K562 (cell line): ENCODE measurements at regions not wholly inside any gene's neighbourhood (a gene's known extent, or its start where the extent isn't known, plus 50 kb on each side); places are given as distances from the start of the nearest gene placed in this dataset.

Source experiments
- ATAC-seq: fragments of 200-7000 bp; cut with Tn5 transposase; 3 replicates; pipeline ENCODE4 v1.9.1; 2020; ENCODE audit warnings: moderate library complexity
- BruUV-seq: library from RNA; stranded (reverse); fragments of 400-500 nt; replicated peaks from 2 replicates; lab custom pipeline; 2021; lab: Mats Ljungman, UMichigan
- CTCF ChIA-PET: fragments of 300-600 bp; formaldehyde crosslinking; extraction: SDS; loops from one replicate; lab custom pipeline; 2021; ENCODE audit warnings: low intra/inter-chr PET ratio; lab: Yijun Ruan, JAX
- POLR2A ChIA-PET: fragments of 300-600, 350-650 bp; sonication (Branson Sonifier 250); formaldehyde crosslinking; extraction: SDS; loops from one replicate; lab custom pipeline; 2021; ENCODE audit warnings: antibody characterized with exemption, inconsistent platforms; lab: Yijun Ruan, JAX
- DNase-seq, 4 experiments: peaks; one replicate each; pipeline versions ENCODE4 v3.0.0 to v3.0.0-alpha.2; 2011 to 2018; ENCODE audit warnings: low spot score in 3 of 4, mixed read lengths in 3 of 4; ENCODE audit errors: extremely low read depth in 1 of 4
- FAIRE-seq: peaks from 2 replicates; lab custom pipeline; 2011; peaks lifted over from hg19 to GRCh38; lab: Jason Lieb, UNC
- H2AFZ ChIP-seq: 2 replicates; pipeline ENCODE4 v1.6.0; 2011; ENCODE audit warnings: low read depth, low read length, control low read depth, inconsistent platforms
- H3K27ac ChIP-seq: fragments of 200-600 bp; 3 replicates; pipeline ENCODE4 v1.8.0; 2011; ENCODE audit warnings: low read depth, mild to moderate bottlenecking, control low read depth, inconsistent platforms, low read length, moderate library complexity, mixed read lengths; ENCODE audit errors: extremely low read depth
- H3K27me3 ChIP-seq, 2 experiments: fragments of 300-600 bp in 1 of 2; 2 replicates in 1 of 2; 3 replicates in 1 of 2; pipeline versions ENCODE4 v1.6.0 to v1.8.0; 2011; ENCODE audit warnings: inconsistent platforms in 2 of 2, low read length in 2 of 2, mild to moderate bottlenecking in 1 of 2, mixed read lengths in 1 of 2, moderate library complexity in 1 of 2; ENCODE audit not compliant: control insufficient read depth in 2 of 2, insufficient read depth in 2 of 2
- H3K36me3 ChIP-seq: fragments of 300-600 bp; 3 replicates; pipeline ENCODE4 v1.8.0; 2011; ENCODE audit warnings: mild to moderate bottlenecking, low read length, inconsistent platforms; ENCODE audit not compliant: control insufficient read depth, insufficient read depth
- H3K4me1 ChIP-seq, 2 experiments: fragments of 200-600 bp in 1 of 2; replicated peaks in 1 of 2; 2 replicates in 1 of 2; 3 replicates in 1 of 2; pipeline versions ENCODE4 v1.5.1 to v1.8.0; 2011; ENCODE audit warnings: inconsistent platforms in 2 of 2, low read length in 2 of 2, mild to moderate bottlenecking in 1 of 2, mixed read lengths in 1 of 2, moderate library complexity in 1 of 2; ENCODE audit not compliant: control insufficient read depth in 2 of 2, insufficient read depth in 2 of 2
- H3K4me2 ChIP-seq: 2 replicates; pipeline ENCODE4 v1.6.1; 2011; ENCODE audit warnings: low read length, control low read depth, inconsistent platforms, mixed read lengths; ENCODE audit not compliant: insufficient read depth
- H3K4me3 ChIP-seq: fragments of 200-600 bp; sonication (generic), shearing (Covaris generic); 2 replicates; pipeline ENCODE4 v1.5.1; 2016; ENCODE audit warnings: control low read depth, inconsistent platforms
- H3K79me2 ChIP-seq: fragments of 200-600 bp; 3 replicates; pipeline ENCODE4 v1.8.0; 2011; ENCODE audit warnings: low read length, inconsistent platforms; ENCODE audit not compliant: control insufficient read depth, insufficient read depth
- H3K9ac ChIP-seq, 2 experiments: 2 replicates each; pipeline versions ENCODE4 v1.6.0 to v1.6.1; 2011; ENCODE audit warnings: low read depth in 2 of 2, low read length in 2 of 2, control low read depth in 1 of 2, inconsistent platforms in 1 of 2, mild to moderate bottlenecking in 1 of 2, mixed read lengths in 1 of 2; ENCODE audit not compliant: insufficient read depth in 1 of 2
- H3K9me1 ChIP-seq: one replicate; pipeline ENCODE4 v1.6.0; 2011; ENCODE audit warnings: inconsistent platforms, mild to moderate bottlenecking, low read length, moderate library complexity; ENCODE audit not compliant: control insufficient read depth, insufficient read depth
- H3K9me3 ChIP-seq: replicated peaks from 2 replicates; pipeline ENCODE4 v1.5.1; 2011; ENCODE audit warnings: low read depth, low read length, inconsistent platforms; ENCODE audit not compliant: control insufficient read depth, insufficient read depth
- H4K20me1 ChIP-seq: replicated peaks from 2 replicates; pipeline ENCODE4 v1.6.1; 2011; ENCODE audit warnings: low read length, inconsistent platforms, mixed read lengths; ENCODE audit not compliant: control insufficient read depth, insufficient read depth
- BHLHE40 ChIP-seq: IDR thresholded peaks from 2 replicates; pipeline ENCODE4 v1.6.1; 2011; ENCODE audit warnings: low read length, improper control_type of control experiment
- ESRRB ChIP-seq: fragments of 250-450 bp; sonication (Bioruptor Pico); IDR thresholded peaks from 2 replicates; pipeline ENCODE4 v1.5.0; 2020; ENCODE audit warnings: mild to moderate bottlenecking, moderate library complexity, borderline replicate concordance
- FOXK1 ChIP-seq: sonication (generic); formaldehyde crosslinking; IDR thresholded peaks from 2 replicates; pipeline ENCODE4 v1.8.0; 2022; ENCODE audit warnings: missing genetic modification reagents, mild to moderate bottlenecking, borderline replicate concordance
- FOXM1 ChIP-seq, 2 experiments: fragments of 450-650 bp in 1 of 2; sonication (generic) in 1 of 2; formaldehyde crosslinking in 1 of 2; IDR thresholded peaks; 2 replicates each; pipeline versions ENCODE4 v1.6.1 to v1.9.0; 2017 to 2022; ENCODE audit warnings: low read depth in 2 of 2, mild to moderate bottlenecking in 2 of 2, missing genetic modification reagents in 1 of 2, moderate library complexity in 1 of 2
- HDGF ChIP-seq: fragments of 450-650 bp; IDR thresholded peaks from 2 replicates; pipeline ENCODE4 v1.6.1; 2016
- HMGN3 ChIP-seq: IDR thresholded peaks from 2 replicates; pipeline ENCODE4 v1.6.1; 2011; ENCODE audit warnings: borderline replicate concordance, low read depth, mild to moderate bottlenecking, mixed read lengths, low read length; ENCODE audit not compliant: insufficient read length; ENCODE audit errors: extremely low read depth
- LEF1 ChIP-seq: fragments of 450-650 bp; IDR thresholded peaks from 2 replicates; pipeline ENCODE4 v1.6.1; 2016; ENCODE audit warnings: mild to moderate bottlenecking
- NR1H2 ChIP-seq: sonication (generic); formaldehyde crosslinking; IDR thresholded peaks from 2 replicates; pipeline ENCODE4 v1.4.0; 2020; ENCODE audit warnings: mild to moderate bottlenecking, missing genetic modification reagents
- POLR2G ChIP-seq: fragments of 200-400 bp; formaldehyde crosslinking; IDR thresholded peaks from 2 replicates; pipeline ENCODE4 v1.6.1; 2017; ENCODE audit warnings: low read depth, mild to moderate bottlenecking, antibody characterized with exemption, low read length, moderate library complexity
- SRSF3 ChIP-seq: fragments of 200-400 bp; formaldehyde crosslinking; IDR thresholded peaks from 2 replicates; pipeline ENCODE4 v1.6.1; 2016; ENCODE audit warnings: mild to moderate bottlenecking, low read length, moderate library complexity; ENCODE audit not compliant: insufficient read depth
- STAT5A ChIP-seq: IDR thresholded peaks from 2 replicates; pipeline ENCODE4 v1.6.1; 2012; ENCODE audit warnings: low read length, inconsistent platforms, borderline replicate concordance
- TEAD1 ChIP-seq, 2 experiments: fragments of 450-650 bp in 1 of 2; sonication (generic) in 1 of 2; formaldehyde crosslinking; IDR thresholded peaks; 2 replicates each; pipeline versions ENCODE4 v1.4.0 to v1.8.0; 2020 to 2022; ENCODE audit warnings: mild to moderate bottlenecking in 2 of 2, missing genetic modification reagents in 1 of 2
- TRIM24 ChIP-seq, 2 experiments: fragments of 450-650 bp; IDR thresholded peaks; 2 replicates each; pipeline ENCODE4 v1.6.1; 2016
- ZFP36 ChIP-seq: fragments of 150-350 bp; IDR thresholded peaks from 2 replicates; pipeline ENCODE4 v1.6.1; 2018; ENCODE audit warnings: low read length, low read depth; ENCODE audit not compliant: partially characterized antibody
- ZNF197 ChIP-seq: fragments of 200-800 bp; sonication (Bioruptor generic); IDR thresholded peaks from 2 replicates; pipeline ENCODE4 v1.6.1; 2016; ENCODE audit warnings: low read depth, missing genetic modification characterization, missing compliant biosample characterization
- ZNF778 ChIP-seq: fragments of 450-650 bp; formaldehyde crosslinking; IDR thresholded peaks from 2 replicates; pipeline ENCODE4 v1.4.0; 2020; ENCODE audit warnings: mild to moderate bottlenecking, moderate library complexity
- ZNF780A ChIP-seq: fragments of 250-450 bp; sonication (Bioruptor Pico); IDR thresholded peaks from 2 replicates; pipeline ENCODE4 v1.5.0; 2021; ENCODE audit warnings: mild to moderate bottlenecking
- ZNF830 ChIP-seq: fragments of 250-450 bp; sonication (Bioruptor Pico); IDR thresholded peaks from 2 replicates; pipeline ENCODE4 v1.5.0; 2021; ENCODE audit warnings: mild to moderate bottlenecking
- WGBS: fragments of 100-300 bp; shearing (Covaris generic); methylation state at CpG from one replicate; pipeline ENCODE4 v1.1.6; 2016; ENCODE audit warnings: low coverage, mixed read lengths; ENCODE audit not compliant: insufficient coverage; ENCODE audit errors: missing lambda C conversion rate; 5-methylcytosine and 5-hydroxymethylcytosine counted together
- in situ Hi-C: fragments of 300-500 bp; cut with MboI; formaldehyde crosslinking; loops from 4 replicates; pipeline ENCODE4 v1.15.0; 2018; ENCODE audit warnings: inconsistent platforms, mixed read lengths
- intact Hi-C: fragments of 100-400 bp; cut with micrococcal nuclease; formaldehyde crosslinking; loops from 2 replicates; pipeline ENCODE4 v1.14.2; 2022
- TF ChIP-seq, protein P1 (sequence below): sonication (generic); formaldehyde crosslinking; IDR thresholded peaks from 2 replicates; pipeline ENCODE4 v1.8.1; 2023; ENCODE audit warnings: mild to moderate bottlenecking, missing genetic modification reagents
- TF ChIP-seq, protein P2 (sequence below): sonication (generic); formaldehyde crosslinking; IDR thresholded peaks from 2 replicates; pipeline ENCODE4 v1.8.0; 2022; ENCODE audit warnings: mild to moderate bottlenecking, missing genetic modification reagents

DNA sequence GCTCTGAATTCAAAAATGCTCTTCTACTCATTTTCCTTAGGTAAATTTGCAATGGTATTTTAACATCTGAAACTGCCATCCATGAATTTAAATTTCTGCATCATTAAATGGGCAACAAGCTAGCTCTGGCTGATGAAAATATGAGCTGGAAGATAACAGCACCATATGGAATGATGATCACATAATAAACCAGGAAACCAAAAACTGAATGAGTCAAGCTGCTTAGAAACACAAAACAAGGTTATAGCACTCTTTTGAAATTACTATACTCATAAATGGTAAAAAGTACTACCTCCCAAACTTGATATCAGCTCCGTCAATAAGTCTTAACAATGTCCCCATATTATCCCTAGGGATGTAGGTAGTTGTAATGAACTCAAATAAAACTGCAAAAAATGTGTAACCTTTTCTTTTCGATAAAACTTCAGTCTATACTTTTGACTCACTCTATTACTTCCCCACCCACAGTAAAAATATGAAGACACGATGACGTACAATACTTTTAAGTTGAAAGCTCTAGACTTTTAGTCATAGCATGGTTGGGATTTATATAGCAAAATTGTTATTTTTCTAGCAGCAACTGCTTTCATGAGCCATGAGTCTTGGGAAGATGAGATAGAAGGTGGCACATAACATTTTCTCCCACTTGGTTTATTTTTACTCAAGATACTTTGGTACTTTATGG is 396.7 kb downstream of the CDH2 start:
- no TSS peak for BruUV-seq
- no peak overlapping the region for H3K27ac ChIP-seq
- intact Hi-C loops (no loop called here), in situ Hi-C loops (no loop called here)
- H3K79me2 ChIP-seq = no peaks in the 10 kb centered on the region
- POLR2A ChIA-PET = no interaction called here
- DNase-seq = no peak
- H3K4me1 ChIP-seq = no peaks in the 10 kb centered on the region
- ATAC-seq = no peak
- no peaks in the 10 kb centered on the region for H4K20me1 ChIP-seq
- no peaks in the 10 kb centered on the region for H3K27me3 ChIP-seq
- no peak overlapping the region for H3K4me2 ChIP-seq
- CTCF ChIA-PET = no interaction called here
- no peak overlapping the region for H3K4me3 ChIP-seq
- no peaks in the 10 kb centered on the region; the same call in 1 of the 2 replicates for H3K9me3 ChIP-seq
- WGBS = 1% methylated on average over 4 of the region's 4 CpGs
- no peak overlapping the region for H3K9ac ChIP-seq
- FAIRE-seq = no peak
- TF ChIP-seq, protein P1, sequence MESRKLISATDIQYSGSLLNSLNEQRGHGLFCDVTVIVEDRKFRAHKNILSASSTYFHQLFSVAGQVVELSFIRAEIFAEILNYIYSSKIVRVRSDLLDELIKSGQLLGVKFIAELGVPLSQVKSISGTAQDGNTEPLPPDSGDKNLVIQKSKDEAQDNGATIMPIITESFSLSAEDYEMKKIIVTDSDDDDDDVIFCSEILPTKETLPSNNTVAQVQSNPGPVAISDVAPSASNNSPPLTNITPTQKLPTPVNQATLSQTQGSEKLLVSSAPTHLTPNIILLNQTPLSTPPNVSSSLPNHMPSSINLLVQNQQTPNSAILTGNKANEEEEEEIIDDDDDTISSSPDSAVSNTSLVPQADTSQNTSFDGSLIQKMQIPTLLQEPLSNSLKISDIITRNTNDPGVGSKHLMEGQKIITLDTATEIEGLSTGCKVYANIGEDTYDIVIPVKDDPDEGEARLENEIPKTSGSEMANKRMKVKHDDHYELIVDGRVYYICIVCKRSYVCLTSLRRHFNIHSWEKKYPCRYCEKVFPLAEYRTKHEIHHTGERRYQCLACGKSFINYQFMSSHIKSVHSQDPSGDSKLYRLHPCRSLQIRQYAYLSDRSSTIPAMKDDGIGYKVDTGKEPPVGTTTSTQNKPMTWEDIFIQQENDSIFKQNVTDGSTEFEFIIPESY (CRISPR knock-in tag) = no peak
- TF ChIP-seq LEF1 (no peak), ZNF830 (no peak), HDGF (no peak), TEAD1 (CRISPR knock-in tag; IDR thresholded peaks at IDR 0.05) (no peak), POLR2G (no peak), ESRRB (no peak), ZNF197 (no peak), STAT5A (no peak), ZFP36 (no peak), ZNF778 (CRISPR knock-in tag) (no peak), SRSF3 (no peak), TRIM24 (IDR thresholded peaks at IDR 0.05) (no peak), ZNF780A (no peak), HMGN3 (no peak), FOXM1 (IDR thresholded peaks at IDR 0.05; ENCODE audit: low read depth) (no peak), FOXM1 (CRISPR knock-in tag; IDR thresholded peaks at IDR 0.05; ENCODE audit: low read depth) (no peak), NR1H2 (CRISPR knock-in tag) (no peak), BHLHE40 (no peak), FOXK1 (no peak)
- TF ChIP-seq, protein P2, sequence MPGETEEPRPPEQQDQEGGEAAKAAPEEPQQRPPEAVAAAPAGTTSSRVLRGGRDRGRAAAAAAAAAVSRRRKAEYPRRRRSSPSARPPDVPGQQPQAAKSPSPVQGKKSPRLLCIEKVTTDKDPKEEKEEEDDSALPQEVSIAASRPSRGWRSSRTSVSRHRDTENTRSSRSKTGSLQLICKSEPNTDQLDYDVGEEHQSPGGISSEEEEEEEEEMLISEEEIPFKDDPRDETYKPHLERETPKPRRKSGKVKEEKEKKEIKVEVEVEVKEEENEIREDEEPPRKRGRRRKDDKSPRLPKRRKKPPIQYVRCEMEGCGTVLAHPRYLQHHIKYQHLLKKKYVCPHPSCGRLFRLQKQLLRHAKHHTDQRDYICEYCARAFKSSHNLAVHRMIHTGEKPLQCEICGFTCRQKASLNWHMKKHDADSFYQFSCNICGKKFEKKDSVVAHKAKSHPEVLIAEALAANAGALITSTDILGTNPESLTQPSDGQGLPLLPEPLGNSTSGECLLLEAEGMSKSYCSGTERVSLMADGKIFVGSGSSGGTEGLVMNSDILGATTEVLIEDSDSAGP = no peak
- no peak overlapping the region for H2AFZ ChIP-seq
- H3K9me1 ChIP-seq = no peaks in the 10 kb centered on the region
- no peaks in the 10 kb centered on the region for H3K36me3 ChIP-seq
